ACC112 (cell line): ENCODE measurements at regions not wholly inside any gene's neighbourhood (a gene's known extent, or its start where the extent isn't known, plus 50 kb on each side); places are given as distances from the start of the nearest gene placed in this dataset.
"Not testable (repeated sequence)": the region's sequence is repeated elsewhere in the genome, so short reads cannot be mapped to it uniquely, and the experiment has no call there.

Source experiments
- H2AFZ ChIP-seq: fragments of 200-600 bp; sonication (generic); one replicate; pipeline ENCODE4 v1.6.0; 2017; ENCODE audit warnings: antibody characterized with exemption, low read length; ENCODE audit not compliant: unreplicated experiment
- H3K27ac ChIP-seq: fragments of 200-600 bp; sonication (generic); 2 replicates; pipeline ENCODE4 v1.5.1; 2014; ENCODE audit warnings: low read depth, mild to moderate bottlenecking, antibody characterized with exemption, low read length, moderate library complexity
- H3K27me3 ChIP-seq: fragments of 200-600 bp; sonication (generic); 2 replicates; pipeline ENCODE4 v1.6.1; 2014; ENCODE audit warnings: mild to moderate bottlenecking, antibody characterized with exemption, low read length, moderate library complexity, mixed read lengths; ENCODE audit not compliant: insufficient read depth
- H3K36me3 ChIP-seq: fragments of 200-600 bp; sonication (generic); 2 replicates; pipeline ENCODE4 v1.6.1; 2016; ENCODE audit warnings: mild to moderate bottlenecking, antibody characterized with exemption, low read length, moderate library complexity, mixed read lengths; ENCODE audit not compliant: insufficient read depth
- H3K4me1 ChIP-seq: fragments of 200-600 bp; sonication (generic); one replicate; pipeline ENCODE4 v1.6.1; 2016; ENCODE audit warnings: low read length, mixed read lengths; ENCODE audit not compliant: insufficient read depth, unreplicated experiment, control insufficient read depth
- H3K4me3 ChIP-seq: fragments of 200-600 bp; sonication (generic); 2 replicates; pipeline ENCODE4 v1.5.1; 2014; ENCODE audit warnings: mild to moderate bottlenecking, low read depth, low read length
- H3K79me2 ChIP-seq: fragments of 200-600 bp; sonication (generic); one replicate; pipeline ENCODE4 v1.6.0; 2016; ENCODE audit warnings: low read length; ENCODE audit not compliant: control insufficient read depth, unreplicated experiment, insufficient read depth

- Histone ChIP-seq H2AFZ (no peak overlapping the region), H3K79me2 (no peaks in the 10 kb centered on the region), H3K27me3 (peaks cover 88% of the 10 kb centered on the region), H3K36me3 (no peaks in the 10 kb centered on the region), H3K4me3 (no peak overlapping the region), H3K4me1 (no peaks in the 10 kb centered on the region), H3K27ac (no peak overlapping the region)
These were observed 102.9 kb upstream of the PAX2 start for GRCh38 chr10:100642295-100642994.

GRCh38 chr10:100645091-100645490 lies 100.3 kb upstream of the PAX2 start:
- no peak overlapping the region for H3K4me3 ChIP-seq
- H3K27ac ChIP-seq, result no peak overlapping the region
- H3K27me3 ChIP-seq, result peaks cover 86% of the 10 kb centered on the region
- no peaks in the 10 kb centered on the region for H3K36me3 ChIP-seq
- H3K79me2 ChIP-seq, result no peaks in the 10 kb centered on the region
- no peak overlapping the region for H2AFZ ChIP-seq
- no peaks in the 10 kb centered on the region for H3K4me1 ChIP-seq

DNA sequence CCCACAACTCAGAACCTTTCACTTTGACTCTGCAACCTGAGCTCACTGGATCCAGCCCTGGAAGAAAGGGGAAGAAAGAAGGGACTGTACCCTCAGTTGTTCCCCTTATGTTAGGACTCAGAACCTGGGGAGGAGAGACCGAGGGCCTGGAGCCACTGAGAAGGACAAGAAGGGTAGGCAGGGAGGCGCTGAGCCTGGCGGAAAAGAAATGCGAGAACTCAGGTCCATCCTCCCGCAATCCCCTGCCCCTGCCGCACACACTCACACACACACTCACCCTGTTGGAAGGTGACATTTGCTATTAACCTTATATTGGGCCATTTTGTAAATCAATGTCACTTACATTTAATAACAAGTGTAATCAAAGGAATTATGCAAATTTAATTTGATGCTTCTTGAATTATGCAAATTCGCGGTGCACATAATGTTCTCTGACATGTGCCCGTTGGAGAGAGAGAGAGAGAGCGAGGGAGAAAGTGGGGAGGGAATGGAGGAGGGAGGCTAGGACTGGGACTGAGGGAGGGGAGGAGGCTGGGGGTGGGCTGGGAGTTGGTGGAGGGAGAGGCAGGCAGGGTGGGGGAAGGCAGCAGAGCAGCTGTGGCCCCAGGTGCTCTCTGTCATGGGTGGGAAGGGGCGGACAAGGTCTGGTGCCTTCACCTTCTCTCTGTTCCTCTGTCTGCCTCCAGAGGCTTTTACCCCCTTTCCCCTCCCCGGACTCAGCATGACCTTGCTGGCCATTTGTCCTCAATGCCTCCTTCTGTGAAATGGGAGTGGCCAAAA lies 99.6 kb upstream of the PAX2 start:
- H3K4me1 ChIP-seq, result no peaks in the 10 kb centered on the region
- H3K79me2 ChIP-seq, result no peaks in the 10 kb centered on the region
- peaks cover 81% of the 10 kb centered on the region for H3K27me3 ChIP-seq
- H2AFZ ChIP-seq, result no peak overlapping the region
- H3K27ac ChIP-seq, result no peak overlapping the region
- H3K4me3 ChIP-seq, result no peak overlapping the region
- H3K36me3 ChIP-seq, result no peaks in the 10 kb centered on the region

GRCh38 chr10:100647928-100648327 lies 97.5 kb upstream of the PAX2 start:
- H3K79me2 ChIP-seq, result no peaks in the 10 kb centered on the region

GRCh38 chr10:100650693-100651092 lies 94.7 kb upstream of the PAX2 start:
- peaks cover 75% of the 10 kb centered on the region for H3K27me3 ChIP-seq
- no peaks in the 10 kb centered on the region for H3K36me3 ChIP-seq
- H3K27ac ChIP-seq, result no peak overlapping the region
- H3K4me1 ChIP-seq, result peaks cover 5% of the 10 kb centered on the region
- H3K4me3 ChIP-seq, result no peak overlapping the region
- no peaks in the 10 kb centered on the region for H3K79me2 ChIP-seq
- no peak overlapping the region for H2AFZ ChIP-seq

More at GRCh38 chr10:100647928-100648327, 97.5 kb upstream of the PAX2 start:
- H3K27me3 ChIP-seq, result peaks cover 70% of the 10 kb centered on the region
- no peak overlapping the region for H3K4me3 ChIP-seq
- no peaks in the 10 kb centered on the region for H3K36me3 ChIP-seq
- H3K27ac ChIP-seq, result no peak overlapping the region
- H3K4me1 ChIP-seq, result no peaks in the 10 kb centered on the region
- H2AFZ ChIP-seq, result no peak overlapping the region

DNA sequence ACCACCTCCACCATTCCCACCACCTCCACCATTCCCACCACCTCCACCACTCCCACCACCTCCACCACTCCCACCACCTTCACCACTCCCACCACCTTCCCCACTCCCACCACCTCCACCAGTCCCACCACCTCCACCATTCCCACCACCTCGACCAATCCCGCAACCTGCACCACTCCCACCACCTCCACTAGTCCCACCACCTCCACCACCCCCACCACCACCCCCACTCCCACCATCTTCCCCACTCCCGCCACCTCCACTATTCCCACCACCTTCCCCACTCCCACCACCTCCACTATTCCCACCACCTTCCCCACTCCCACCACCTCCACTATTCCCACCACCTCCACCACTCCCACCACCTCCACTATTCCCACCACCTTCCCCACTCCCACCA lies 94.3 kb upstream of the PAX2 start:
- H3K4me1 ChIP-seq, H2AFZ ChIP-seq, H3K4me3 ChIP-seq, H3K79me2 ChIP-seq, H3K27ac ChIP-seq, H3K36me3 ChIP-seq: not testable (repeated sequence)
- H3K27me3 ChIP-seq, result peaks cover 75% of the 10 kb centered on the region

GRCh38 chr10:100651916-100652315 lies 93.5 kb upstream of the PAX2 start:
- peaks cover 9% of the 10 kb centered on the region for H3K4me1 ChIP-seq
- peaks cover 72% of the 10 kb centered on the region for H3K27me3 ChIP-seq
- no peaks in the 10 kb centered on the region for H3K79me2 ChIP-seq
- H3K4me3 ChIP-seq, result no peak overlapping the region
- H2AFZ ChIP-seq, result no peak overlapping the region
- no peaks in the 10 kb centered on the region for H3K36me3 ChIP-seq
- H3K27ac ChIP-seq, result no peak overlapping the region

- Histone ChIP-seq H3K27me3 (peaks cover 72% of the 10 kb centered on the region), H3K4me1 (peaks cover 9% of the 10 kb centered on the region), H3K79me2 (no peaks in the 10 kb centered on the region), H2AFZ (no peak overlapping the region), H3K4me3 (no peak overlapping the region), H3K36me3 (no peaks in the 10 kb centered on the region), H3K27ac (no peak overlapping the region)
These were observed 92.8 kb upstream of the PAX2 start for GRCh38 chr10:100652406-100653135.

GRCh38 chr10:100653238-100653956 lies 92.0 kb upstream of the PAX2 start:
- Histone ChIP-seq H3K4me3 (no peak overlapping the region), H2AFZ (no peak overlapping the region), H3K79me2 (no peaks in the 10 kb centered on the region), H3K27ac (no peak overlapping the region), H3K4me1 (peaks cover 9% of the 10 kb centered on the region), H3K27me3 (peaks cover 73% of the 10 kb centered on the region), H3K36me3 (no peaks in the 10 kb centered on the region)
